ENCODE measurements at regions not wholly inside any gene's neighbourhood (a gene's known extent, or its start where the extent isn't known, plus 50 kb on each side); places are given as distances from the start of the nearest gene placed in this dataset.

GRCh38 chr10:21423338-21423737, 102.1 kb downstream of the SKIDA1 start:
- TF ChIP-seq FOXM1 (IDR thresholded peaks at IDR 0.05; ENCODE audit: borderline replicate concordance, low read depth): no peak
- no peak for TF ChIP-seq REST (IDR thresholded peaks at IDR 0.05; ENCODE audit: low read depth)
- TF ChIP-seq YY1 (IDR thresholded peaks at IDR 0.05; ENCODE audit: low read depth): no peak
- TF ChIP-seq CREB1 (IDR thresholded peaks at IDR 0.05; ENCODE audit: low read depth): no peak
- TF ChIP-seq TAF1 (IDR thresholded peaks at IDR 0.05; ENCODE audit: low read depth): no peak
- TF ChIP-seq CEBPB (IDR thresholded peaks at IDR 0.05): no peak
- TF ChIP-seq NFIC (IDR thresholded peaks at IDR 0.05): no peak
- TF ChIP-seq MAX (IDR thresholded peaks at IDR 0.05): no peak

DNA sequence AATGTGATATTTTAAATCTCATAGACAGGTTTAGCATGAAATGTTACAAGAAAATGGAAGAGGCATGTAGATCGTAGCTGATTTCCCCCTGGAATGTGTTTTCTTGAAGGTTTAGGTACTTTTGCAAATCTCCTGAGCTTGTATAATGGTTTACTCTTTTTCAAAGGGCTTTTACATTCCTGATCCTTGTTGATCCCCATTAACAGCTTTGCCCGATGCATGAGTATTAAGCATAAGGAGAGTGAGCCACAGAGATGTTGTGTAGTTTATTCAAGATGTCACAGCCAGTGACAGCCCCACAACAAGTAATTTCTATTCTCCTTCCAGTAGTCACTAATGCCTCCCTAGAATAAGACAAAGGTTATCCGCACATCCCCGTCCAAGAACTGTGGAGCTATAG, 103.7 kb downstream of the SKIDA1 start:
- TF ChIP-seq TCF12 (IDR thresholded peaks at IDR 0.05; ENCODE audit: low read depth) (no peak), CEBPB (IDR thresholded peaks at IDR 0.05) (no peak), YY1 (IDR thresholded peaks at IDR 0.05; ENCODE audit: low read depth) (no peak)

GRCh38 chr10:21421016-21421415, 104.5 kb downstream of the SKIDA1 start:
- TF ChIP-seq CEBPB (IDR thresholded peaks at IDR 0.05): no peak
- no peak for TF ChIP-seq TAF1 (IDR thresholded peaks at IDR 0.05; ENCODE audit: low read depth)
- no peak for TF ChIP-seq REST (IDR thresholded peaks at IDR 0.05; ENCODE audit: low read depth)
- TF ChIP-seq CREB1 (IDR thresholded peaks at IDR 0.05; ENCODE audit: low read depth): no peak
- TF ChIP-seq TEAD4 (IDR thresholded peaks at IDR 0.05): no peak
- no peak for TF ChIP-seq FOXM1 (IDR thresholded peaks at IDR 0.05; ENCODE audit: borderline replicate concordance, low read depth)
- TF ChIP-seq ZBTB7A (IDR thresholded peaks at IDR 0.05; ENCODE audit: low read depth): no peak
- TF ChIP-seq TCF12 (IDR thresholded peaks at IDR 0.05; ENCODE audit: low read depth): no peak
- TF ChIP-seq YY1 (IDR thresholded peaks at IDR 0.05; ENCODE audit: low read depth): no peak
- no peak for TF ChIP-seq RAD21 (IDR thresholded peaks at IDR 0.05; ENCODE audit: low read depth)
- TF ChIP-seq EGR1 (IDR thresholded peaks at IDR 0.05): no peak

DNA sequence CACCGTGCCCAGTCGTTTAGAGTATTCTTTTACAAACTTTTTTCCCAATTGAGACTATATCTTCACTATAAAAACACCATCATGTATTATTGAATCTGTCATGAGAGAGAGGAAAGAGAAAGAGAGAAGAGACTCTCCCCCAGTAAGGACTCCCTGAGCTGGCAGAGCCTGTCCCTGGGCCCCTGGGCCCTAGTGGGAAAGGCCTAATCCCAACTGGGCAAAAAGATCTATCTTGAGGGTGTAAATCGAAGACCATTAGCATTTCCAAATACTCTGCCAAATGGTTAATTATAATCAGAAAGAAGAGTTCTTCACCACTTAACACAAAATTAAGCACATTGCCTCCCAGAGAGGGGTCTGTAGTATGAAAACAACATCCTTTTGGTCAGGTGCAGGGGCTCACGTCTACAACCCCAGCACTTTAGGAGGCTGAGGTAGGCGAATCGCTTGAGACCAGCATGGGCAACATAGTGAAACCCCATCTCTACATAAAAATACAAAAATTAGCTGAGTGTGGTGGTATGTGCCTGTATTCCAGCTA, 108.2 kb downstream of the SKIDA1 start:
- TF ChIP-seq CEBPB (IDR thresholded peaks at IDR 0.05) (no peak), YY1 (IDR thresholded peaks at IDR 0.05; ENCODE audit: low read depth) (no peak)

- TF ChIP-seq, protein P1, sequence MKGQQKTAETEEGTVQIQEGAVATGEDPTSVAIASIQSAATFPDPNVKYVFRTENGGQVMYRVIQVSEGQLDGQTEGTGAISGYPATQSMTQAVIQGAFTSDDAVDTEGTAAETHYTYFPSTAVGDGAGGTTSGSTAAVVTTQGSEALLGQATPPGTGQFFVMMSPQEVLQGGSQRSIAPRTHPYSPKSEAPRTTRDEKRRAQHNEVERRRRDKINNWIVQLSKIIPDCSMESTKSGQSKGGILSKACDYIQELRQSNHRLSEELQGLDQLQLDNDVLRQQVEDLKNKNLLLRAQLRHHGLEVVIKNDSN (IDR thresholded peaks at IDR 0.05): no peak
- TF ChIP-seq NFIC (IDR thresholded peaks at IDR 0.05) (no peak), YY1 (IDR thresholded peaks at IDR 0.05; ENCODE audit: low read depth) (no peak), CREB1 (IDR thresholded peaks at IDR 0.05; ENCODE audit: low read depth) (no peak), EGR1 (IDR thresholded peaks at IDR 0.05) (no peak), REST (IDR thresholded peaks at IDR 0.05; ENCODE audit: low read depth) (no peak), FOXM1 (IDR thresholded peaks at IDR 0.05; ENCODE audit: borderline replicate concordance, low read depth) (no peak), RAD21 (IDR thresholded peaks at IDR 0.05; ENCODE audit: low read depth) (no peak), CEBPB (IDR thresholded peaks at IDR 0.05) (no peak)
Measured at GRCh38 chr10:21413680-21414079, 111.8 kb downstream of the SKIDA1 start.

DNA sequence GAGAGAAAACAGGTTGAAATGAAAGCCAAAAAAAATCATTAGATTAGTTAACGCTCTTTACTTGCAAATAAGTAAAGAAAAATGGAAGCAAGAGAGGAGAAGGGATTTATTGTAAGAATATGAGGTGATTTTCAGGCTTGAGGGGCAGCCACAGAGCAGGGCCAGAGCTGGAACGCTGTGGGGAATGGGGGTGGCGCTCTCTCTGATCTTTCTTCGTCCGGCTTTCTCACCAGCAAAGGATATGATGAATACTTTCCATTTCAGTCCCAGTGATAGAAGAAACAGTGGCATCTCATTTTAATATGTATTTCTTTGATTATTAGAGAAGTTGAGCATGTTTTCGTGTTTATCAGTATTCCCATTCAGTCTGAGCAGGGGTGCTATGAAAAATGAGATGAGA, 112.2 kb downstream of the SKIDA1 start:
- TF ChIP-seq MAX (IDR thresholded peaks at IDR 0.05) (no peak), TCF12 (IDR thresholded peaks at IDR 0.05; ENCODE audit: low read depth) (no peak), NFIC (IDR thresholded peaks at IDR 0.05) (no peak), TAF1 (IDR thresholded peaks at IDR 0.05; ENCODE audit: low read depth) (no peak), EP300 (IDR thresholded peaks at IDR 0.05; ENCODE audit: borderline replicate concordance) (no peak), CREB1 (IDR thresholded peaks at IDR 0.05; ENCODE audit: low read depth) (no peak), TEAD4 (IDR thresholded peaks at IDR 0.05) (no peak), EGR1 (IDR thresholded peaks at IDR 0.05) (no peak), REST (IDR thresholded peaks at IDR 0.05; ENCODE audit: low read depth) (no peak), YY1 (IDR thresholded peaks at IDR 0.05; ENCODE audit: low read depth) (no peak), FOXM1 (IDR thresholded peaks at IDR 0.05; ENCODE audit: borderline replicate concordance, low read depth) (no peak), ZBTB7A (IDR thresholded peaks at IDR 0.05; ENCODE audit: low read depth) (no peak), RAD21 (IDR thresholded peaks at IDR 0.05; ENCODE audit: low read depth) (no peak), CEBPB (IDR thresholded peaks at IDR 0.05) (no peak)
- TF ChIP-seq, protein P1 (IDR thresholded peaks at IDR 0.05): no peak

Data from Ishikawa (cell line).